ENCODE measurements at regions not wholly inside any gene's neighbourhood (a gene's known extent, or its start where the extent isn't known, plus 50 kb on each side); places are given as distances from the start of the nearest gene placed in this dataset.

- TF ChIP-seq ZNF574 (CRISPR knock-in tag; IDR thresholded peaks at IDR 0.05) (peak; percentile 50; the same call in 1 of the 2 replicates), PHF21A (CRISPR knock-in tag; IDR thresholded peaks at IDR 0.05) (peak; percentile 87), ADNP (CRISPR knock-in tag; IDR thresholded peaks at IDR 0.05) (no peak), RFXAP (CRISPR knock-in tag; IDR thresholded peaks at IDR 0.05; ENCODE audit: borderline replicate concordance) (peak; percentile 37; the same call in 1 of the 2 replicates), ZNF75D (CRISPR knock-in tag; IDR thresholded peaks at IDR 0.05; ENCODE audit: borderline replicate concordance) (no peak), ZNF672 (CRISPR knock-in tag; IDR thresholded peaks at IDR 0.05) (no peak), SIN3A (IDR thresholded peaks at IDR 0.05; ENCODE audit: borderline replicate concordance, low read depth, low read length) (peak; percentile 89), ZNF557 (CRISPR knock-in tag; IDR thresholded peaks at IDR 0.05) (no peak), ZNF180 (CRISPR knock-in tag; IDR thresholded peaks at IDR 0.05; ENCODE audit: borderline replicate concordance, low read depth) (no peak), PBX3 (CRISPR knock-in tag; IDR thresholded peaks at IDR 0.05; ENCODE audit: borderline replicate concordance) (no peak), ZNF782 (CRISPR knock-in tag; IDR thresholded peaks at IDR 0.05; ENCODE audit: borderline replicate concordance) (no peak), ZNF569 (CRISPR knock-in tag; IDR thresholded peaks at IDR 0.05; ENCODE audit: borderline replicate concordance) (no peak), DMAP1 (CRISPR knock-in tag; IDR thresholded peaks at IDR 0.05) (peak; percentile 31; the same call in 1 of the 2 replicates), GTF3A (CRISPR knock-in tag; conservative IDR thresholded peaks at IDR 0.05) (no peak), ATF3 (CRISPR knock-in tag; IDR thresholded peaks at IDR 0.05) (0 out of 2 replicates have a peak, but pooled peaks have one; percentile 50), MLLT10 (CRISPR knock-in tag; IDR thresholded peaks at IDR 0.05) (no peak), PREB (CRISPR knock-in tag; IDR thresholded peaks at IDR 0.05) (no peak), NCOA2 (CRISPR knock-in tag; IDR thresholded peaks at IDR 0.05) (peak; percentile 96), RFX1 (IDR thresholded peaks at IDR 0.05) (no peak), POLR2AphosphoS2 (IDR thresholded peaks at IDR 0.05; ENCODE audit: low read depth, low read length) (no peak), IKZF4 (CRISPR knock-in tag; IDR thresholded peaks at IDR 0.05; ENCODE audit: borderline replicate concordance, low read depth, not compliant biosample characterization) (no peak), ATF7 (IDR thresholded peaks at IDR 0.05) (no peak), ATF7 (CRISPR knock-in tag; IDR thresholded peaks at IDR 0.05) (no peak; the same call in 1 of the 2 replicates), TRIM24 (CRISPR knock-in tag; IDR thresholded peaks at IDR 0.05) (no peak), ZNF552 (CRISPR knock-in tag; IDR thresholded peaks at IDR 0.05; ENCODE audit: borderline replicate concordance) (0 out of 2 replicates have a peak, but pooled peaks have one; percentile 55), NCOA5 (CRISPR knock-in tag; IDR thresholded peaks at IDR 0.05) (no peak)
These were observed 128.5 kb upstream of the ERRFI1 start (continued) for GRCh38 chr1:8154621-8155052.
